ENCODE measurements at regions not wholly inside any gene's neighbourhood (a gene's known extent, or its start where the extent isn't known, plus 50 kb on each side); places are given as distances from the start of the nearest gene placed in this dataset.

GRCh38 chr19:23832717-23833327 is 74.1 kb upstream of the ZNF681 start (continued):
- TF ChIP-seq PRDM15 (CRISPR knock-in tag; IDR thresholded peaks at IDR 0.05) (no peak), GABPB1 (CRISPR knock-in tag; IDR thresholded peaks at IDR 0.05) (no peak)

- TF ChIP-seq TEAD1 (CRISPR knock-in tag; IDR thresholded peaks at IDR 0.05) = no peak; the same call in 1 of the 2 replicates
- no peak for TF ChIP-seq ZNF219 (CRISPR knock-in tag; IDR thresholded peaks at IDR 0.05; ENCODE audit: borderline replicate concordance)
- no peak for TF ChIP-seq PRRX2 (CRISPR knock-in tag; IDR thresholded peaks at IDR 0.05)
- TF ChIP-seq, protein P1, sequence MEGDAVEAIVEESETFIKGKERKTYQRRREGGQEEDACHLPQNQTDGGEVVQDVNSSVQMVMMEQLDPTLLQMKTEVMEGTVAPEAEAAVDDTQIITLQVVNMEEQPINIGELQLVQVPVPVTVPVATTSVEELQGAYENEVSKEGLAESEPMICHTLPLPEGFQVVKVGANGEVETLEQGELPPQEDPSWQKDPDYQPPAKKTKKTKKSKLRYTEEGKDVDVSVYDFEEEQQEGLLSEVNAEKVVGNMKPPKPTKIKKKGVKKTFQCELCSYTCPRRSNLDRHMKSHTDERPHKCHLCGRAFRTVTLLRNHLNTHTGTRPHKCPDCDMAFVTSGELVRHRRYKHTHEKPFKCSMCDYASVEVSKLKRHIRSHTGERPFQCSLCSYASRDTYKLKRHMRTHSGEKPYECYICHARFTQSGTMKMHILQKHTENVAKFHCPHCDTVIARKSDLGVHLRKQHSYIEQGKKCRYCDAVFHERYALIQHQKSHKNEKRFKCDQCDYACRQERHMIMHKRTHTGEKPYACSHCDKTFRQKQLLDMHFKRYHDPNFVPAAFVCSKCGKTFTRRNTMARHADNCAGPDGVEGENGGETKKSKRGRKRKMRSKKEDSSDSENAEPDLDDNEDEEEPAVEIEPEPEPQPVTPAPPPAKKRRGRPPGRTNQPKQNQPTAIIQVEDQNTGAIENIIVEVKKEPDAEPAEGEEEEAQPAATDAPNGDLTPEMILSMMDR (IDR thresholded peaks at IDR 0.05) = peak; percentile 46; the same call in 1 of the 2 replicates
- TF ChIP-seq, protein P2, sequence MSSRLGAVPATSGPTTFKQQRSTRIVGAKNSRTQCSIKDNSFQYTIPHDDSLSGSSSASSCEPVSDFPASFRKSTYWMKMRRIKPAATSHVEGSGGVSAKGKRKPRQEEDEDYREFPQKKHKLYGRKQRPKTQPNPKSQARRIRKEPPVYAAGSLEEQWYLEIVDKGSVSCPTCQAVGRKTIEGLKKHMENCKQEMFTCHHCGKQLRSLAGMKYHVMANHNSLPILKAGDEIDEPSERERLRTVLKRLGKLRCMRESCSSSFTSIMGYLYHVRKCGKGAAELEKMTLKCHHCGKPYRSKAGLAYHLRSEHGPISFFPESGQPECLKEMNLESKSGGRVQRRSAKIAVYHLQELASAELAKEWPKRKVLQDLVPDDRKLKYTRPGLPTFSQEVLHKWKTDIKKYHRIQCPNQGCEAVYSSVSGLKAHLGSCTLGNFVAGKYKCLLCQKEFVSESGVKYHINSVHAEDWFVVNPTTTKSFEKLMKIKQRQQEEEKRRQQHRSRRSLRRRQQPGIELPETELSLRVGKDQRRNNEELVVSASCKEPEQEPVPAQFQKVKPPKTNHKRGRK (CRISPR knock-in tag; IDR thresholded peaks at IDR 0.05; ENCODE audit: borderline replicate concordance) = 0 out of 2 replicates have a peak, but pooled peaks have one; percentile 36
- TF ChIP-seq, protein P3, sequence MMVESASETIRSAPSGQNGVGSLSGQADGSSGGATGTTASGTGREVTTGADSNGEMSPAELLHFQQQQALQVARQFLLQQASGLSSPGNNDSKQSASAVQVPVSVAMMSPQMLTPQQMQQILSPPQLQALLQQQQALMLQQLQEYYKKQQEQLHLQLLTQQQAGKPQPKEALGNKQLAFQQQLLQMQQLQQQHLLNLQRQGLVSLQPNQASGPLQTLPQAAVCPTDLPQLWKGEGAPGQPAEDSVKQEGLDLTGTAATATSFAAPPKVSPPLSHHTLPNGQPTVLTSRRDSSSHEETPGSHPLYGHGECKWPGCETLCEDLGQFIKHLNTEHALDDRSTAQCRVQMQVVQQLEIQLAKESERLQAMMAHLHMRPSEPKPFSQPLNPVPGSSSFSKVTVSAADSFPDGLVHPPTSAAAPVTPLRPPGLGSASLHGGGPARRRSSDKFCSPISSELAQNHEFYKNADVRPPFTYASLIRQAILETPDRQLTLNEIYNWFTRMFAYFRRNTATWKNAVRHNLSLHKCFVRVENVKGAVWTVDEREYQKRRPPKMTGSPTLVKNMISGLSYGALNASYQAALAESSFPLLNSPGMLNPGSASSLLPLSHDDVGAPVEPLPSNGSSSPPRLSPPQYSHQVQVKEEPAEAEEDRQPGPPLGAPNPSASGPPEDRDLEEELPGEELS (CRISPR knock-in tag; IDR thresholded peaks at IDR 0.05) = peak; percentile 21; the same call in 1 of the 2 replicates
- TF ChIP-seq, protein P4, sequence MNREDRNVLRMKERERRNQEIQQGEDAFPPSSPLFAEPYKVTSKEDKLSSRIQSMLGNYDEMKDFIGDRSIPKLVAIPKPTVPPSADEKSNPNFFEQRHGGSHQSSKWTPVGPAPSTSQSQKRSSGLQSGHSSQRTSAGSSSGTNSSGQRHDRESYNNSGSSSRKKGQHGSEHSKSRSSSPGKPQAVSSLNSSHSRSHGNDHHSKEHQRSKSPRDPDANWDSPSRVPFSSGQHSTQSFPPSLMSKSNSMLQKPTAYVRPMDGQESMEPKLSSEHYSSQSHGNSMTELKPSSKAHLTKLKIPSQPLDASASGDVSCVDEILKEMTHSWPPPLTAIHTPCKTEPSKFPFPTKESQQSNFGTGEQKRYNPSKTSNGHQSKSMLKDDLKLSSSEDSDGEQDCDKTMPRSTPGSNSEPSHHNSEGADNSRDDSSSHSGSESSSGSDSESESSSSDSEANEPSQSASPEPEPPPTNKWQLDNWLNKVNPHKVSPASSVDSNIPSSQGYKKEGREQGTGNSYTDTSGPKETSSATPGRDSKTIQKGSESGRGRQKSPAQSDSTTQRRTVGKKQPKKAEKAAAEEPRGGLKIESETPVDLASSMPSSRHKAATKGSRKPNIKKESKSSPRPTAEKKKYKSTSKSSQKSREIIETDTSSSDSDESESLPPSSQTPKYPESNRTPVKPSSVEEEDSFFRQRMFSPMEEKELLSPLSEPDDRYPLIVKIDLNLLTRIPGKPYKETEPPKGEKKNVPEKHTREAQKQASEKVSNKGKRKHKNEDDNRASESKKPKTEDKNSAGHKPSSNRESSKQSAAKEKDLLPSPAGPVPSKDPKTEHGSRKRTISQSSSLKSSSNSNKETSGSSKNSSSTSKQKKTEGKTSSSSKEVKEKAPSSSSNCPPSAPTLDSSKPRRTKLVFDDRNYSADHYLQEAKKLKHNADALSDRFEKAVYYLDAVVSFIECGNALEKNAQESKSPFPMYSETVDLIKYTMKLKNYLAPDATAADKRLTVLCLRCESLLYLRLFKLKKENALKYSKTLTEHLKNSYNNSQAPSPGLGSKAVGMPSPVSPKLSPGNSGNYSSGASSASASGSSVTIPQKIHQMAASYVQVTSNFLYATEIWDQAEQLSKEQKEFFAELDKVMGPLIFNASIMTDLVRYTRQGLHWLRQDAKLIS (CRISPR knock-in tag; IDR thresholded peaks at IDR 0.05; ENCODE audit: borderline replicate concordance) = no peak
- TF ChIP-seq ZNF138 (CRISPR knock-in tag; conservative IDR thresholded peaks at IDR 0.05) = no peak
- TF ChIP-seq, protein P5, sequence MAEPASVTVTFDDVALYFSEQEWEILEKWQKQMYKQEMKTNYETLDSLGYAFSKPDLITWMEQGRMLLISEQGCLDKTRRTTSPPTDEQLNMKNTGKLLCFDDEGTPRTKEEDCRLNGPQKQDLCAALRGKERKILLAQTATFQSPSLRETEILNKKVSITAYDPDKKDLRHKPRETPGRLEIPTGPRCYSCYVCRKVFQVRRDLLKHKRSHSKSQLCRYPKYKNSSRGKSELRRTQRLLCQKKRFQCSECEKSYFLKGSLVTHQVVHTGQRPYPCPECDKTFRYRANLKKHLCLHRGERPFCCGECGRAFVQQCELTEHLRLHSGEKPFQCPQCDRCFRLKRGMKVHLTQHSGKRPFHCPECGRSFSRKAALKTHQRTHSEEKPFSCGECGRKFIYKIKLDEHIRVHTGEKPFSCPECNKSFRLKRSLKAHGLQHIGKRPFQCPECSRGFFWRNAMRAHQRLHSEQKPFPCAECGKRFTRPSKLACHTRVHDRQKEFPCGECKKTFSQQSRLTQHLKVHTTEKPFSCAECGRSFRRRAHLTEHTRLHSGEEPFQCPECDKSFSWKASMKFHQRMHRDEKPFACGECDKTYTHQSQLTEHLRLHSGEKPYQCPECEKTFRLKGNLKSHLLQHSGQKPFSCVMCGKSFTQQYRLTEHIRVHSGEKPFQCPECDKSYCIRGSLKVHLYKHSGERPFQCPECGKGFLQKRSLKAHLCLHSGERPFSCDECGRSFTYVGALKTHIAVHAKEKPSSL (CRISPR knock-in tag; conservative IDR thresholded peaks at IDR 0.05) = no peak
- ChIA-PET CTCF (interaction anchor here (0.8 to 1.5 kb wide), 5 partner anchors 8 to 139 kb away, joined by 3 to 6 read pairs (median 4); partner anchors contain the start of gene ZNF681), POLR2A (interaction anchor here (0.8 kb wide), 1 partner anchor 408 kb away, joined by 4 read pairs; no protein-coding TSS in a partner anchor)
- peak; percentile 50 for DNase-seq (ENCODE audit: low spot score)
- Mint-ChIP-seq H3K36me3 (peaks cover 89% of the 10 kb centered on the region), H3K27ac (0 out of 2 replicates have a peak overlapping the region, but pooled peaks have one; percentile 27), H3K4me3 (no peak overlapping the region), H3K27me3 (ENCODE audit: low read depth) (0 out of 2 replicates have a peak, but pooled peaks cover 5% of the 10 kb centered on the region), H3K4me1 (peaks cover 9% of the 10 kb centered on the region; the same call in 1 of the 2 replicates), H3K9me3 (peaks cover 82% of the 10 kb centered on the region)
- peak; percentile 82 for ATAC-seq
Observed at GRCh38 chr19:23823952-23824389, 65.3 kb upstream of the ZNF681 start.

Data from WTC11 (cell line).